CD4-positive, CD25-positive, alpha-beta regulatory T cell (primary cell): ENCODE measurements at regions not wholly inside any gene's neighbourhood (a gene's known extent, or its start where the extent isn't known, plus 50 kb on each side); places are given as distances from the start of the nearest gene placed in this dataset.

ENCODE experiments used
- ATAC-seq, 2 donors: fragments of 150-1000 bp; cut with Tn5 transposase; one replicate each; pipeline ENCODE4 v1.10.0; 2021; ENCODE audit warnings: low read depth in 2 of 2, moderate number of reproducible peaks in 2 of 2, moderate library complexity in 1 of 2
- DNase-seq, 3 donors: peaks; one replicate each; pipeline versions ENCODE4 v3.0.0 to v3.0.0-alpha.2; 2012 to 2022; ENCODE audit warnings: mixed read lengths in 1 of 3
- H3K27ac ChIP-seq: one replicate; pipeline ENCODE4 v1.7.0; 2013; ENCODE audit warnings: mild to moderate bottlenecking, low read length; ENCODE audit not compliant: insufficient read depth, poor library complexity, severe bottlenecking
- H3K27me3 ChIP-seq: one replicate; pipeline ENCODE4 v1.7.0; 2013; ENCODE audit warnings: low read length; ENCODE audit not compliant: control insufficient read depth, insufficient read depth
- H3K36me3 ChIP-seq: one replicate; pipeline ENCODE4 v1.7.0; 2013; ENCODE audit warnings: mild to moderate bottlenecking, low read length, moderate library complexity; ENCODE audit not compliant: control insufficient read depth, insufficient read depth
- H3K4me1 ChIP-seq: 2 replicates; pipeline ENCODE4 v1.7.0; 2013; ENCODE audit warnings: mild to moderate bottlenecking, low read length; ENCODE audit not compliant: insufficient read depth, control insufficient read depth, poor library complexity, severe bottlenecking
- H3K4me3 ChIP-seq: one replicate; pipeline ENCODE4 v1.7.0; 2013; ENCODE audit warnings: low read depth, mild to moderate bottlenecking, low read length, moderate library complexity
- H3K9me3 ChIP-seq, 2 experiments: 1 replicate in 1 of 2; 2 replicates in 1 of 2; pipeline ENCODE4 v1.7.0; 2013; ENCODE audit warnings: low read length in 2 of 2, mild to moderate bottlenecking in 1 of 2, moderate library complexity in 1 of 2; ENCODE audit not compliant: control insufficient read depth in 2 of 2
- H3K27ac Mint-ChIP-seq, 3 donors: one replicate each; pipeline ENCODE4 v1.8.0; 2020 to 2022; ENCODE audit warnings: mild to moderate bottlenecking in 3 of 3, mixed read lengths in 3 of 3, moderate library complexity in 2 of 3
- H3K27me3 Mint-ChIP-seq: one replicate; pipeline ENCODE4 v1.8.0; 2022; ENCODE audit warnings: mild to moderate bottlenecking, mixed read lengths
- H3K36me3 Mint-ChIP-seq: one replicate; pipeline ENCODE4 v1.8.0; 2020; ENCODE audit warnings: mixed read lengths
- H3K4me1 Mint-ChIP-seq, 4 donors: one replicate each; pipeline ENCODE4 v1.8.0; 2020 to 2022; ENCODE audit warnings: mixed read lengths in 4 of 4, mild to moderate bottlenecking in 1 of 4
- H3K4me3 Mint-ChIP-seq, 4 donors: one replicate each; pipeline ENCODE4 v1.8.0; 2020 to 2022; ENCODE audit warnings: mild to moderate bottlenecking in 4 of 4, mixed read lengths in 4 of 4, moderate library complexity in 3 of 4
- H3K9me3 Mint-ChIP-seq, 7 donors: one replicate each; pipeline ENCODE4 v1.8.0; 2020 to 2022; ENCODE audit warnings: mixed read lengths in 7 of 7, mild to moderate bottlenecking in 3 of 7, moderate library complexity in 2 of 7

DNA sequence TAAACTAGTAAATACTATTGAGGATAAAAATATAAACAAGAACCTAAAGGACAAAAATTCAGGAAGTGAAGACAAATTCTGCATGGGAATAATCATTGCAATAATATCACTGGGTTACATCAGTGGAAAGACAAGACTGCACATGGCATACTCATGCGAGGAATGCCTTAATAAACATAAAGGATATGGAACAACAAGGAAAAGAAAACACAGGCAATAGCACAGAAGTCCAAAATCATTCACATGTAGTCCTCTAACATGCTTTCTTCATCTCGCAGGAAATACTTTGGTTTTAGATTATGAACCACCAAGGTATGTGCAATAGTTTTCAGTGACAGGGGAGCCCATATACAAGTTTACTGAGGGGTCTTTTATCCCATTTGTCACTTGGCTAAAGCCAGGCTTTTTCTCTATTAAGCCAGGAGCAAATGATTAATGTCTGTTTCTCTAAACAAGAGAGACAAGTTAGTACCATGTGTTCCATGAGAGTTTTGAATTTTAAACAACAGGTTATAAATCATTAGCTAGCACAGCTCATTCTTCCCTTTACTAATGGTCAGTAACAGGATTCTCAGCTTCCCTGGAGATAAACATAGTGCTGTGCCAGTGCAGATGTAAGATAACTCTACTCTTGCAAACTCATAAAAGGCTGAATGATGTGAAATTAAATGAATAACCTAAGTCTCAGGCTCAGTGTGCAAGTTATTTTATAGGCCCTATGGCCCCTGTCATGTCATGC lies 353.6 kb upstream of the FSIP2 start:
- H3K4me1 ChIP-seq = no peaks in the 10 kb centered on the region
- no peak overlapping the region for H3K4me3 ChIP-seq
- no peaks in the 10 kb centered on the region for H3K4me1 Mint-ChIP-seq
- no peaks in the 10 kb centered on the region for H3K9me3 ChIP-seq
- peaks cover 0 to 11% (median 2%) of the 10 kb centered on the region in 7 donors for H3K9me3 Mint-ChIP-seq
- ATAC-seq (no peak), DNase-seq (no peak)
- H3K27me3 ChIP-seq = no peaks in the 10 kb centered on the region
- no peak overlapping the region for H3K27ac Mint-ChIP-seq
- no peak overlapping the region for H3K27ac ChIP-seq
- no peaks in the 10 kb centered on the region for H3K36me3 ChIP-seq
- H3K36me3 Mint-ChIP-seq = no peaks in the 10 kb centered on the region
- H3K4me3 Mint-ChIP-seq = no peak overlapping the region
- H3K27me3 Mint-ChIP-seq = no peaks in the 10 kb centered on the region

DNA sequence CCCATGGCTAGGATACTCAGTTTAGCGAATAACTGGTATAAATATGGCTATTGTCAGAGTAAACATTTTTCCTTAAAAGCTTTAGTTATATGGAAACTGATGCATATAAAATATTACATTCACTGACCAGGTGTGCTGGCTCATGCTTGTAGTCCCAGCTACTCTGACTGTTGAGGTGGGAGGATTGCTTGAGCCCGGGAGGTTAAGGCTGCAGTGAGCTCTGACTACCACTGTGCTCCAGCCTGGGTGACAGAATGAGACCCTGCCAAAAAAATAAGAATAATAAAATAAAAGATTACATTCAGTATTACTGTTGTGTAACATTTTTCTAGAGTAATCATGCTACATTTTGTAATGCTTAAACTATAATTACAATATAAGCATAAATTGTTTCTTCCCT lies 350.4 kb upstream of the FSIP2 start:
- H3K4me3 Mint-ChIP-seq = no peak overlapping the region
- H3K4me1 Mint-ChIP-seq = no peaks in the 10 kb centered on the region
- H3K9me3 Mint-ChIP-seq = peaks cover 0 to 17% (median 2%) of the 10 kb centered on the region in 7 donors
- Histone ChIP-seq H3K27ac (no peak overlapping the region), H3K36me3 (no peaks in the 10 kb centered on the region), H3K4me3 (no peak overlapping the region), H3K4me1 (no peaks in the 10 kb centered on the region), H3K27me3 (no peaks in the 10 kb centered on the region), H3K9me3 (no peaks in the 10 kb centered on the region)
- no peaks in the 10 kb centered on the region for H3K36me3 Mint-ChIP-seq
- DNase-seq (no peak), ATAC-seq (no peak)
- H3K27me3 Mint-ChIP-seq = no peaks in the 10 kb centered on the region
- H3K27ac Mint-ChIP-seq = no peak overlapping the region

DNA sequence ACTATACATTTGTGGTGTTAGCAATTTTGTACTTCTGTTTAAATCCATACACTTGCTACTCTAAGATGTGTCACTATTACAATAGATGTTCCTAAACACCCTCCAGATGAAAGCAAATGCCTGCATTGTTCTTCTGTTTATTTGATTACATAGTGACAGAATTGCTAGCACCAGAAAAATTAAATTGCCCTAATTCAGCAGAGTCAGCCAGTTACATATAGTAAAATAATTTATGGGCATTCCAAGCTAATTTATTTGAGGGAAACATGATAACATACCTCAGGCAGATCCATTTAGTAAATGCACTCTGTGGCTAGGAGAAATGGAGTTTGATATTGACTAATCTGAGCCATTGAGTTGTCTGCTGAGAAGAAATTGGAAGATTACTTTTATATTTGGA lies 347.1 kb upstream of the FSIP2 start:
- no peaks in the 10 kb centered on the region for H3K36me3 Mint-ChIP-seq
- H3K4me3 ChIP-seq = no peak overlapping the region
- ATAC-seq (no peak), DNase-seq (no peak)
- H3K4me1 Mint-ChIP-seq = no peaks in the 10 kb centered on the region
- no peaks in the 10 kb centered on the region for H3K27me3 ChIP-seq
- peaks cover 0 to 10% (median 1%) of the 10 kb centered on the region in 7 donors for H3K9me3 Mint-ChIP-seq
- no peak overlapping the region for H3K27ac ChIP-seq
- no peak overlapping the region for H3K4me3 Mint-ChIP-seq
- no peaks in the 10 kb centered on the region for H3K27me3 Mint-ChIP-seq
- H3K36me3 ChIP-seq = no peaks in the 10 kb centered on the region
- H3K9me3 ChIP-seq = no peaks in the 10 kb centered on the region
- no peak overlapping the region for H3K27ac Mint-ChIP-seq
- H3K4me1 ChIP-seq = no peaks in the 10 kb centered on the region

DNA sequence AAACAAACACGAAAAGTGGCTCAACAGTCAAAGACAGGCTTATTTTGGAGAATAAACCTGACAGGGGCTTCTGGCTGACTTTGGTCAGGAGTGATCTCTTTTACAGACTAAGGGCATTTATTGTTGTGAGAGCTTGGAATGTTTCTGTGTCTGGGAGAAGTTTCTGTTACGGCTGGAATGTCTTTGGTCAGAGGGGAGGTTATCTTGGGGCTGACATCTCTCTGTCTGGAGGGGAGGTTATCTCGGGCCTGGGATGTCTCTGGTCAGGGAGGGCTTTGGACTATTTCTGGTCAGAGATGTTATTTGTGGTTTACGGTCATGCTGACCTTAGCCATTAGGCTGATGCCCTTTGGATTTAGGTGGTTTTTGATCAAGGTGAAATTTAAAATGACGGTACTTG lies 345.5 kb upstream of the FSIP2 start:
- Histone ChIP-seq H3K27me3 (no peaks in the 10 kb centered on the region), H3K4me1 (no peaks in the 10 kb centered on the region), H3K9me3 (peaks cover 0 to 6% of the 10 kb centered on the region in 2 experiments), H3K27ac (no peak overlapping the region), H3K4me3 (no peak overlapping the region), H3K36me3 (no peaks in the 10 kb centered on the region)
- DNase-seq (no peak), ATAC-seq (no peak)
- Mint-ChIP-seq H3K9me3 (peaks cover 0 to 10% (median under 1%) of the 10 kb centered on the region in 7 donors), H3K4me1 (no peaks in the 10 kb centered on the region), H3K4me3 (no peak overlapping the region), H3K36me3 (no peaks in the 10 kb centered on the region), H3K27me3 (no peaks in the 10 kb centered on the region), H3K27ac (no peak overlapping the region)

DNA sequence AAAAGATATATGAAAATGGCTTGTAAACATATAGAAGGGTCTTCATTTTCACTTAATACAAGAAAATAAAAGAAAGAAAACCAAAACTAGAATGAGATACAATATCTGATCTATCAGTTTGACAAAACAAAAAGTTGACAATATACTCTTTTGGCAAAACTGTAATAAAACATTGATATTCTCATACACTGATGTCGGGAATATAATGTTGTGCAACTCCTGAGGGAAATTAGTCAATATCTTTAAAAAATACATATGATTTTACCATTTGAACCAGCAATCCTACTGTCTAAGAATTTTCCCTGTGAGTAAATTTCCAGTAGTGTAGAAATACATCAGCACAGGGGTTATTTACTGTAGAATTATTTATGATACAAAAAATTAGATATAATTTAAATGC lies 336.1 kb upstream of the FSIP2 start:
- H3K4me1 Mint-ChIP-seq = no peaks in the 10 kb centered on the region
- no peaks in the 10 kb centered on the region for H3K9me3 ChIP-seq
- H3K27ac ChIP-seq = no peak overlapping the region
- no peak overlapping the region for H3K27ac Mint-ChIP-seq
- no peaks in the 10 kb centered on the region for H3K36me3 Mint-ChIP-seq
- DNase-seq (no peak), ATAC-seq (no peak)
- H3K9me3 Mint-ChIP-seq = peaks cover 3 to 9% (median 5%) of the 10 kb centered on the region in 7 donors
- H3K27me3 Mint-ChIP-seq = no peaks in the 10 kb centered on the region
- no peaks in the 10 kb centered on the region for H3K36me3 ChIP-seq
- H3K4me1 ChIP-seq = no peaks in the 10 kb centered on the region
- H3K4me3 ChIP-seq = no peak overlapping the region
- no peak overlapping the region for H3K4me3 Mint-ChIP-seq
- no peaks in the 10 kb centered on the region for H3K27me3 ChIP-seq

DNA sequence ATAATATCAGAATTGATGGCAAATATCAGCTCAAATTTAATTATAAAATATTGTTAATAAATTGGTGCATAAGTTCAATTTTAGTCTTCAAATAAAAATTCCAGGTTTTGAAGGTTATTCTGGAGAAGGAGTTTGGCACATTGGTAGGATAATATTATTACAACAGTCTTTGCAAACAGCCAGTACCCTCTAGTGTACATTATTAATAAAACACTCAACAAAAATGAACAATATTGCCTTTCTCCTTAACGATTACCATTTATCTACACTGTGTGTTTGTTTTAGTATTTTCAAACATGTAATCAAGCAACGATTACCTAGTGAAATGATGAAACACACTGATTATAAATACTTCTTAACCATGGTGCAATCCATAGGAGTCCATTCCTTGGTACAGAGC lies 334.0 kb upstream of the FSIP2 start:
- Mint-ChIP-seq H3K4me1 (no peaks in the 10 kb centered on the region), H3K27me3 (no peaks in the 10 kb centered on the region), H3K4me3 (no peak overlapping the region), H3K27ac (no peak overlapping the region), H3K36me3 (no peaks in the 10 kb centered on the region), H3K9me3 (peaks cover 0 to 5% (median 3%) of the 10 kb centered on the region in 7 donors)
- no peak for DNase-seq
- no peaks in the 10 kb centered on the region for H3K9me3 ChIP-seq
- no peak overlapping the region for H3K4me3 ChIP-seq
- no peak overlapping the region for H3K27ac ChIP-seq
- H3K36me3 ChIP-seq = no peaks in the 10 kb centered on the region
- H3K27me3 ChIP-seq = no peaks in the 10 kb centered on the region
- no peaks in the 10 kb centered on the region for H3K4me1 ChIP-seq
- no peak for ATAC-seq

DNA sequence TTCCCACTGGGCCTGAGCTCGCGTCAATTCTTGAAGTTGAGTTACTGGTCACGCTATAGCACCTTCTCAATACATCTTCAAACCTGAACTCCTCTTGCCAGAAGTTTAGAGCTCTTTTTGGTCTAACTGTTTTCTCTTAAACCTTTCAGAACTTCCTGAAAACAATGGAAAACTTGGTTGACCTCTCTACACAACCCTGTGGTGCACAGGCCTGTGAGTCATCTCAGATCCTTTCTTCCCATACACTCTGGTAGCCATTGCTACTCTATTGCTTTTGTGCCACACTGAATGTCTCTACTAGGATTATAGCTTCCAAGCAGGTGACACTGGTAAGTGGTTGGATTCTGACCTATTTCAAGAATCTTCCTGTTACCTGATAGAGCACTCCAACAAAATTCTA lies 321.5 kb upstream of the FSIP2 start:
- H3K9me3 ChIP-seq = no peaks in the 10 kb centered on the region
- H3K36me3 ChIP-seq = no peaks in the 10 kb centered on the region
- no peak overlapping the region for H3K4me3 Mint-ChIP-seq
- H3K27me3 ChIP-seq = no peaks in the 10 kb centered on the region
- no peaks in the 10 kb centered on the region for H3K36me3 Mint-ChIP-seq
- no peaks in the 10 kb centered on the region for H3K4me1 ChIP-seq
- no peak overlapping the region for H3K27ac ChIP-seq
- no peak overlapping the region for H3K4me3 ChIP-seq
- peaks cover 0 to 9% (median 4%) of the 10 kb centered on the region in 7 donors for H3K9me3 Mint-ChIP-seq
- no peaks in the 10 kb centered on the region for H3K4me1 Mint-ChIP-seq
- no peaks in the 10 kb centered on the region for H3K27me3 Mint-ChIP-seq
- ATAC-seq (no peak), DNase-seq (no peak)
- no peak overlapping the region for H3K27ac Mint-ChIP-seq

DNA sequence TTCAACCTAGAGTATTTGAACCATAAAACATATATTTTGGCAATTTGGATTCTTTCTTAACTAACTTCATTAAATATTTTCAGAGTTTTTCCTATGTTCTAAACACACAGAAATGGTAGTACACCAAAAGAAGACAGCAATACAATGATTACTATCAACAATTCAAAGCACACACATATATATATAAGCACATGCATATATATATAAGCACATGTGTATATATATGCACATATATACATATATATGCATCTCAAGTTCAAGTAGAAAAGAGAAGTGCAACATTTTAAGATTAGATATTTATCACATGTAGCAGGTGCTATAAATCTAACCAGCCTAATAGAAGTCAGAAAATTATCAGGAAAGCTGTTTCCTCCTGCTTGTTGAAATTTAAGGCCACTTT lies 320.9 kb upstream of the FSIP2 start:
- ATAC-seq (no peak), DNase-seq (no peak)
- Mint-ChIP-seq H3K9me3 (peaks cover 0 to 9% (median 6%) of the 10 kb centered on the region in 7 donors), H3K36me3 (no peaks in the 10 kb centered on the region), H3K4me3 (no peak overlapping the region), H3K27me3 (no peaks in the 10 kb centered on the region), H3K4me1 (no peaks in the 10 kb centered on the region), H3K27ac (no peak overlapping the region)
- Histone ChIP-seq H3K27ac (no peak overlapping the region), H3K36me3 (no peaks in the 10 kb centered on the region), H3K4me3 (no peak overlapping the region), H3K4me1 (no peaks in the 10 kb centered on the region), H3K27me3 (no peaks in the 10 kb centered on the region), H3K9me3 (no peaks in the 10 kb centered on the region)
